ENCODE measurements at regions not wholly inside any gene's neighbourhood (a gene's known extent, or its start where the extent isn't known, plus 50 kb on each side); places are given as distances from the start of the nearest gene placed in this dataset.

DNA sequence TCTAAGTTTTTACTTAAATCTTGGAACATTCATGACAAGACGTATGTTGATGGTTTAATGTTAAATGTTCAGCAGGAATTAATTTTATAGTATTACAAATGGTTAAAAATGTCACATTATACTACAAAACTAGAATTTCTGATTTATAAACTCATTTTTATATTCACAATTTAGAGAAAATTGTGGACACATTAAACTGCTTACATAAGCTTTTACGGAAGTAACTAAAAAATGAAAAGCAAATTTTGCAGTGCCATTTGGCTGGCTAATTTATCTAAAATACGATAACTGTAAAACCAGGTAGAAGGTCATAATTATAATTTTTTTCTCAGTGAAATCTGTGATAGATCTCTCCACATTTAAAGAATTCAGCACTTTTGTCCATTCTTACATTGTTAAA lies 190.2 kb upstream of the GPC6 start:
- peaks cover 0 to 6% of the 10 kb centered on the region in 2 experiments; a peak in 2 of 5 replicates for H3K27me3 ChIP-seq (ENCODE audit: control insufficient read depth in 1 of 2, insufficient read depth in 2 of 2, low read length in 2 of 2)
- H3K9me3 ChIP-seq (ENCODE audit: low read length), result no peaks in the 10 kb centered on the region
- TF ChIP-seq MAFK (conservative IDR thresholded peaks at IDR 0.05 in 1 of 2, IDR thresholded peaks at IDR 0.05 in 1 of 2; ENCODE audit: low read length in 2 of 2), result peak; percentile 41 to 72; a peak in 3 of 4 replicates
- no peak for TF ChIP-seq ZBTB38 (CRISPR knock-in tag; IDR thresholded peaks at IDR 0.05)
- peak; percentile 38; the same call in 1 of the 2 replicates for TF ChIP-seq MAFF (IDR thresholded peaks at IDR 0.05; ENCODE audit: low read depth, low read length)
- no peak overlapping the region for H3K9ac ChIP-seq (ENCODE audit: insufficient read depth, low read depth, low read length)
- POLR2A ChIA-PET, result no interaction called here
- no peak overlapping the region for H3K4me3 ChIP-seq (replicated peaks in 1 of 3; ENCODE audit: insufficient read depth in 1 of 3, low read depth in 2 of 3, low read length in 3 of 3)
- no peaks in the 10 kb centered on the region for H3K79me2 ChIP-seq (ENCODE audit: insufficient read depth, low read length)
- intact Hi-C loops (cut with micrococcal nuclease; ENCODE audit: unreplicated experiment), result no loop called here
- 5% methylated on average over 3 of the region's 3 CpGs for WGBS (ENCODE audit: low lambda C conversion rate)
- H3K4me2 ChIP-seq (ENCODE audit: low read depth, low read length), result no peak overlapping the region
- in situ Hi-C loops (cut with HindIII; ENCODE audit: extremely low pct_ligation_motif_present, low pct_unique_long_range_greater_than_20kb), result no loop called here
- FAIRE-seq (no peak), ATAC-seq (no peak), DNase-seq (ENCODE audit: low spot score) (no peak)
- H3K27ac ChIP-seq (ENCODE audit: extremely low read length, insufficient read depth, low read length), result no peak overlapping the region
- no TSS peak for BruUV-seq (replicated peaks)
- H3K4me1 ChIP-seq (ENCODE audit: insufficient read depth, low read length), result no peaks in the 10 kb centered on the region
- no peaks in the 10 kb centered on the region for H3K36me3 ChIP-seq (replicated peaks in 1 of 2; ENCODE audit: control insufficient read depth in 1 of 2, insufficient read depth in 2 of 2, low read length in 2 of 2)
- H2AFZ ChIP-seq (ENCODE audit: low read length), result no peak overlapping the region
- CTCF ChIA-PET (ENCODE audit: low intra/inter-chr PET ratio, low total read pairs), result no interaction called here
- no peaks in the 10 kb centered on the region for H4K20me1 ChIP-seq (ENCODE audit: insufficient read depth, low read length)

GRCh38 chr13:93037780-93038179 lies 188.8 kb upstream of the GPC6 start:
- Histone ChIP-seq H2AFZ (ENCODE audit: low read length) (no peak overlapping the region), H3K79me2 (ENCODE audit: insufficient read depth, low read length) (no peaks in the 10 kb centered on the region), H3K36me3 (replicated peaks in 1 of 2; ENCODE audit: control insufficient read depth in 1 of 2, insufficient read depth in 2 of 2, low read length in 2 of 2) (no peaks in the 10 kb centered on the region), H4K20me1 (ENCODE audit: insufficient read depth, low read length) (no peaks in the 10 kb centered on the region), H3K9me3 (ENCODE audit: low read length) (no peaks in the 10 kb centered on the region), H3K4me1 (ENCODE audit: insufficient read depth, low read length) (no peaks in the 10 kb centered on the region), H3K4me3 (replicated peaks in 1 of 3; ENCODE audit: insufficient read depth in 1 of 3, low read depth in 2 of 3, low read length in 3 of 3) (no peak overlapping the region), H3K4me2 (ENCODE audit: low read depth, low read length) (no peak overlapping the region), H3K9ac (ENCODE audit: insufficient read depth, low read depth, low read length) (no peak overlapping the region), H3K27ac (ENCODE audit: extremely low read length, insufficient read depth, low read length) (no peak overlapping the region), H3K27me3 (ENCODE audit: control insufficient read depth in 1 of 2, insufficient read depth in 2 of 2, low read length in 2 of 2) (peaks cover 0 to 3% of the 10 kb centered on the region in 2 experiments; a peak in 1 of 5 replicates)
- in situ Hi-C loops (cut with HindIII; ENCODE audit: extremely low pct_ligation_motif_present, low pct_unique_long_range_greater_than_20kb) (no loop called here), intact Hi-C loops (cut with micrococcal nuclease; ENCODE audit: unreplicated experiment) (no loop called here)
- TF ChIP-seq HOXA3 (CRISPR knock-in tag; IDR thresholded peaks at IDR 0.05) (no peak), HHEX (CRISPR knock-in tag; IDR thresholded peaks at IDR 0.05) (no peak), ZNF597 (CRISPR knock-in tag; IDR thresholded peaks at IDR 0.05) (no peak)
- FAIRE-seq (no peak), DNase-seq (ENCODE audit: low spot score) (no peak), ATAC-seq (no peak)
- WGBS (ENCODE audit: low lambda C conversion rate), result 3% methylated on average over 5 of the region's 5 CpGs
- POLR2A ChIA-PET, result no interaction called here
- CTCF ChIA-PET (ENCODE audit: low intra/inter-chr PET ratio, low total read pairs), result no interaction called here
- BruUV-seq (replicated peaks), result no TSS peak

All from HepG2 (cell line).